Stimulated activated CD4-positive, alpha-beta T cell treated with anti-CD3 and anti-CD28 coated beads, Interleukin-4, amount 100 ng/mL, for 24 hours (primary cell): ENCODE measurements at regions not wholly inside any gene's neighbourhood (a gene's known extent, or its start where the extent isn't known, plus 50 kb on each side); places are given as distances from the start of the nearest gene placed in this dataset.
"Not testable (repeated sequence)": the region's sequence is repeated elsewhere in the genome, so short reads cannot be mapped to it uniquely, and the experiment has no call there.

ENCODE experiments used
- DNase-seq: peaks from one replicate; pipeline ENCODE4 v3.0.0-alpha.2; 2020

- DNase-seq, result no peak
Observed at GRCh38 chr13:44778761-44779484, 202.8 kb upstream of the TSC22D1 start.

GRCh38 chr13:44775290-44775689 lies 199.2 kb upstream of the TSC22D1 start:
- not testable (repeated sequence) for DNase-seq

GRCh38 chr13:44770951-44771350 lies 194.8 kb upstream of the TSC22D1 start:
- no peak for DNase-seq

- no peak for DNase-seq
Observed at GRCh38 chr13:44769686-44770085, 193.6 kb upstream of the TSC22D1 start.

GRCh38 chr13:44768775-44769581 lies 192.8 kb upstream of the TSC22D1 start:
- DNase-seq, result peak; percentile 35

GRCh38 chr13:44768239-44768638 lies 192.1 kb upstream of the TSC22D1 start:
- DNase-seq, result peak; percentile 36

- no peak for DNase-seq
Observed at GRCh38 chr13:44765001-44765471, 188.9 kb upstream of the TSC22D1 start.

- no peak for DNase-seq
Observed at GRCh38 chr13:44764302-44764692, 188.2 kb upstream of the TSC22D1 start.

- DNase-seq, result no peak
Observed at GRCh38 chr13:44763615-44764301, 187.6 kb upstream of the TSC22D1 start.

GRCh38 chr13:44762911-44763310 lies 186.8 kb upstream of the TSC22D1 start:
- no peak for DNase-seq

- DNase-seq, result no peak
Observed at GRCh38 chr13:44760434-44760833, 184.3 kb upstream of the TSC22D1 start.

- no peak for DNase-seq
Observed at GRCh38 chr13:44759384-44760360, 183.5 kb upstream of the TSC22D1 start.

- DNase-seq, result peak; percentile 12
Observed at GRCh38 chr13:44758630-44759383, 182.7 kb upstream of the TSC22D1 start.

- no peak for DNase-seq
Observed at GRCh38 chr13:44757671-44758070, 181.5 kb upstream of the TSC22D1 start.

GRCh38 chr13:44756276-44756810 lies 180.2 kb upstream of the TSC22D1 start:
- DNase-seq, result no peak

- DNase-seq, result no peak
Observed at GRCh38 chr13:44755872-44756271, 179.7 kb upstream of the TSC22D1 start.

- no peak for DNase-seq
Observed at GRCh38 chr13:44752164-44752563, 176.0 kb upstream of the TSC22D1 start.

GRCh38 chr13:44750630-44751029 lies 174.5 kb upstream of the TSC22D1 start:
- DNase-seq, result no peak

GRCh38 chr13:44749906-44750305 lies 173.8 kb upstream of the TSC22D1 start:
- no peak for DNase-seq

GRCh38 chr13:44748439-44748838 lies 172.3 kb upstream of the TSC22D1 start:
- DNase-seq, result no peak

GRCh38 chr13:44747179-44747578 lies 171.0 kb upstream of the TSC22D1 start:
- DNase-seq, result no peak
